ENCODE measurements at regions not wholly inside any gene's neighbourhood (a gene's known extent, or its start where the extent isn't known, plus 50 kb on each side); places are given as distances from the start of the nearest gene placed in this dataset.

GRCh38 chr5:15447209-15447608 lies 52.8 kb upstream of the FBXL7 start:
- Histone ChIP-seq H2AFZ (no peak overlapping the region), H3K9ac (no peak overlapping the region), H3K27ac (no peak overlapping the region), H3K4me1 (no peaks in the 10 kb centered on the region), H3K36me3 (ENCODE audit: control insufficient read depth, insufficient read depth, low read length) (no peaks in the 10 kb centered on the region), H3K4me3 (ENCODE audit: low read depth, low read length) (no peak overlapping the region), H3K27me3 (ENCODE audit: control insufficient read depth, insufficient read depth, low read length) (no peaks in the 10 kb centered on the region), H3K79me2 (no peaks in the 10 kb centered on the region), H3K4me2 (ENCODE audit: low read length) (no peak overlapping the region), H3K9me3 (ENCODE audit: control insufficient read depth, low read length) (no peaks in the 10 kb centered on the region)
- TF ChIP-seq, protein P1, sequence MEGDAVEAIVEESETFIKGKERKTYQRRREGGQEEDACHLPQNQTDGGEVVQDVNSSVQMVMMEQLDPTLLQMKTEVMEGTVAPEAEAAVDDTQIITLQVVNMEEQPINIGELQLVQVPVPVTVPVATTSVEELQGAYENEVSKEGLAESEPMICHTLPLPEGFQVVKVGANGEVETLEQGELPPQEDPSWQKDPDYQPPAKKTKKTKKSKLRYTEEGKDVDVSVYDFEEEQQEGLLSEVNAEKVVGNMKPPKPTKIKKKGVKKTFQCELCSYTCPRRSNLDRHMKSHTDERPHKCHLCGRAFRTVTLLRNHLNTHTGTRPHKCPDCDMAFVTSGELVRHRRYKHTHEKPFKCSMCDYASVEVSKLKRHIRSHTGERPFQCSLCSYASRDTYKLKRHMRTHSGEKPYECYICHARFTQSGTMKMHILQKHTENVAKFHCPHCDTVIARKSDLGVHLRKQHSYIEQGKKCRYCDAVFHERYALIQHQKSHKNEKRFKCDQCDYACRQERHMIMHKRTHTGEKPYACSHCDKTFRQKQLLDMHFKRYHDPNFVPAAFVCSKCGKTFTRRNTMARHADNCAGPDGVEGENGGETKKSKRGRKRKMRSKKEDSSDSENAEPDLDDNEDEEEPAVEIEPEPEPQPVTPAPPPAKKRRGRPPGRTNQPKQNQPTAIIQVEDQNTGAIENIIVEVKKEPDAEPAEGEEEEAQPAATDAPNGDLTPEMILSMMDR (IDR thresholded peaks at IDR 0.05) = no peak

GRCh38 chr5:15446552-15446951 lies 53.4 kb upstream of the FBXL7 start:
- Histone ChIP-seq H3K36me3 (ENCODE audit: control insufficient read depth, insufficient read depth, low read length) (no peaks in the 10 kb centered on the region), H3K9me3 (ENCODE audit: control insufficient read depth, low read length) (no peaks in the 10 kb centered on the region), H3K4me2 (ENCODE audit: low read length) (no peak overlapping the region)

DNA sequence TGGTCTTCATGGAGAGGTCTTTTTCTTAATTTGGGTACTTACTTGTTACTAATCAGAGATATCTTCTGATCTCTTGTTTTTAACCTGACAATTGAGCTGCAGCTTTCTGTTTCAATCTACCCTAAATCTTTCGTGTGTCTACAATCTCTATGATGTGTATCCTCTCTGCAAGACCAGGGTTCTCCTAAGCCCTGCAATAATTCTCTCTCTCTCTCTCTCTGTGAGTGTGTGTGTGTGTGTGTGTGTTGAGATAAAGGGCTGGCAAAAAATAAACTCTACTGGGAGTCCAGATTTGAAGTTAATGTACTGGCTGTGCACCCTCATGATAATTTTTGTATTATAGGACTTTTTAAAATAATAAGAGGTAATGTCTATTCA lies 57.8 kb upstream of the FBXL7 start:
- H3K9me3 ChIP-seq (ENCODE audit: control insufficient read depth, low read length) = no peaks in the 10 kb centered on the region
- no peak overlapping the region for H3K27ac ChIP-seq
- H3K36me3 ChIP-seq (ENCODE audit: control insufficient read depth, insufficient read depth, low read length) = no peaks in the 10 kb centered on the region
- no peak overlapping the region for H3K4me3 ChIP-seq (ENCODE audit: low read depth, low read length)
- H3K4me2 ChIP-seq (ENCODE audit: low read length) = no peak overlapping the region
- H3K4me1 ChIP-seq = no peaks in the 10 kb centered on the region
- H3K79me2 ChIP-seq = no peaks in the 10 kb centered on the region
- TF ChIP-seq, protein P1 (IDR thresholded peaks at IDR 0.05) = no peak
- no peak overlapping the region for H2AFZ ChIP-seq
- H3K9ac ChIP-seq = no peak overlapping the region
- H3K27me3 ChIP-seq (ENCODE audit: control insufficient read depth, insufficient read depth, low read length) = no peaks in the 10 kb centered on the region

More at GRCh38 chr5:15446552-15446951, 53.4 kb upstream of the FBXL7 start:
- H3K27ac ChIP-seq = no peak overlapping the region
- no peaks in the 10 kb centered on the region for H3K4me1 ChIP-seq
- H3K27me3 ChIP-seq (ENCODE audit: control insufficient read depth, insufficient read depth, low read length) = no peaks in the 10 kb centered on the region
- H3K79me2 ChIP-seq = no peaks in the 10 kb centered on the region
- TF ChIP-seq, protein P1 (IDR thresholded peaks at IDR 0.05) = no peak
- H3K9ac ChIP-seq = no peak overlapping the region
- H2AFZ ChIP-seq = no peak overlapping the region
- no peak overlapping the region for H3K4me3 ChIP-seq (ENCODE audit: low read depth, low read length)

DNA sequence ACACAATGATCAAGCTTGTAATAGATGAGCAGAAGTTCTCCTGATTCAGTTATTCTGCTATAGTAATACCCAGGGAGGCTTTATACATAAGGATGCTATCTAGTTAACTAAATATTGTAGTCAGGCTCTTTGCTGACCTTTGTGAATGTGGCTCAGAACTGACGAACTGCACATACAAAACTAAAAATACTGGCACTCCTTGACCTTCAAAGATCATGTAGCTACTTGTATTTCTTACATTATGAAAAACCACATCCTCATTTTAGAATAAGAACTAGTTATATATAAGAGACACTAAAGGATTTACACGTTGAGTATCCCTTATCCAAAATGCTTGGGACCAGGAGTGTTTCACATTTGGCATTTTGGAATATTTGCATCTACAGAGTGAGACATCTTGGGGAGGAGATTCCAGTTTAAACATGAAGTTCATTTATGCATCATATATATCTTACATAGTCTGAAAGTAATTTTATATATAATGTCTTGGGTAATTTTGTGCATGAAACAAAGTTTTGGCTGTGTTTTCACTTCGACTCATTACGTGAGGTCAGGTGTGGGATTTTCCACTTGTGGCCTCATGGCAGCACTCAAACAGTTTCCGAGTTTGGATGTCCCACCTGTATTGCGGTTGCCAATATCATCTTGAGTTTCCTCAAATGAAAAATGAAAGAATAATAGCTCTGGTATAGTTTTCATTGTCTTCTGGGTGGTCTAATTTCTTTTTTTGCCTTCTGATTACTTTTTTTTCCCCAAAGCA lies 58.4 kb upstream of the FBXL7 start:
- no peaks in the 10 kb centered on the region for H3K79me2 ChIP-seq
- H3K27me3 ChIP-seq (ENCODE audit: control insufficient read depth, insufficient read depth, low read length) = no peaks in the 10 kb centered on the region
- no peak overlapping the region for H2AFZ ChIP-seq
- no peak overlapping the region for H3K4me2 ChIP-seq (ENCODE audit: low read length)
- no peaks in the 10 kb centered on the region for H3K9me3 ChIP-seq (ENCODE audit: control insufficient read depth, low read length)
- no peak overlapping the region for H3K4me3 ChIP-seq (ENCODE audit: low read depth, low read length)
- no peak overlapping the region for H3K9ac ChIP-seq
- TF ChIP-seq, protein P1 (IDR thresholded peaks at IDR 0.05) = no peak
- no peaks in the 10 kb centered on the region for H3K36me3 ChIP-seq (ENCODE audit: control insufficient read depth, insufficient read depth, low read length)
- H3K4me1 ChIP-seq = no peaks in the 10 kb centered on the region
- no peak overlapping the region for H3K27ac ChIP-seq

- Histone ChIP-seq H3K27ac (no peak overlapping the region), H3K27me3 (ENCODE audit: control insufficient read depth, insufficient read depth, low read length) (no peaks in the 10 kb centered on the region), H2AFZ (no peak overlapping the region), H3K4me3 (ENCODE audit: low read depth, low read length) (no peak overlapping the region), H3K79me2 (no peaks in the 10 kb centered on the region), H3K36me3 (ENCODE audit: control insufficient read depth, insufficient read depth, low read length) (no peaks in the 10 kb centered on the region), H3K4me2 (ENCODE audit: low read length) (no peak overlapping the region), H3K4me1 (no peaks in the 10 kb centered on the region), H3K9ac (no peak overlapping the region), H3K9me3 (ENCODE audit: control insufficient read depth, low read length) (no peaks in the 10 kb centered on the region)
- TF ChIP-seq, protein P1 (IDR thresholded peaks at IDR 0.05) = no peak
Observed at GRCh38 chr5:15440434-15440833, 59.5 kb upstream of the FBXL7 start.
